ENCODE measurements at regions not wholly inside any gene's neighbourhood (a gene's known extent, or its start where the extent isn't known, plus 50 kb on each side); places are given as distances from the start of the nearest gene placed in this dataset.
A peak's percentile ranks its signal among the peaks of the same experiment; 100 is the strongest.

- Mint-ChIP-seq H3K27me3 (ENCODE audit: low read depth) (peaks cover 4% of the 10 kb centered on the region), H3K27ac (peak overlapping the region; percentile 0 to 20 (median 14)), H3K4me3 (no peak overlapping the region), H3K4me1 (peaks cover 14% of the 10 kb centered on the region), H3K9me3 (peaks cover 9% of the 10 kb centered on the region), H3K36me3 (ENCODE audit: low read depth) (no peaks in the 10 kb centered on the region)
- no peak for TF ChIP-seq CTCF (IDR thresholded peaks at IDR 0.05; ENCODE audit: unreplicated experiment in 3 of 3)
Measured at GRCh38 chr16:64417711-64418227, 704.1 kb downstream of the CDH11 start.

GRCh38 chr16:64416216-64417005 is 705.5 kb downstream of the CDH11 start:
- H3K36me3 Mint-ChIP-seq (ENCODE audit: low read depth): no peaks in the 10 kb centered on the region
- H3K9me3 Mint-ChIP-seq: peaks cover 11% of the 10 kb centered on the region
- no peak overlapping the region for H3K27ac Mint-ChIP-seq
- H3K4me1 Mint-ChIP-seq: peaks cover 14% of the 10 kb centered on the region
- peaks cover 4% of the 10 kb centered on the region for H3K27me3 Mint-ChIP-seq (ENCODE audit: low read depth)
- TF ChIP-seq CTCF (IDR thresholded peaks at IDR 0.05; ENCODE audit: unreplicated experiment in 3 of 3): no peak
- H3K4me3 Mint-ChIP-seq: no peak overlapping the region

GRCh38 chr16:64412578-64413280 is 709.1 kb downstream of the CDH11 start:
- Mint-ChIP-seq H3K27ac (no peak overlapping the region), H3K4me1 (peaks cover 21% of the 10 kb centered on the region)

GRCh38 chr16:64410306-64410705 is 711.6 kb downstream of the CDH11 start:
- H3K4me1 Mint-ChIP-seq: peaks cover 25% of the 10 kb centered on the region
- peak overlapping the region in 1 of 3 experiments; percentile 11 for H3K27ac Mint-ChIP-seq
- H3K9me3 Mint-ChIP-seq: peaks cover 10% of the 10 kb centered on the region
- TF ChIP-seq CTCF (IDR thresholded peaks at IDR 0.05; ENCODE audit: unreplicated experiment in 3 of 3): no peak
- no peak overlapping the region for H3K4me3 Mint-ChIP-seq
- peaks cover 4% of the 10 kb centered on the region for H3K27me3 Mint-ChIP-seq (ENCODE audit: low read depth)
- H3K36me3 Mint-ChIP-seq (ENCODE audit: low read depth): no peaks in the 10 kb centered on the region

More at GRCh38 chr16:64412578-64413280, 709.1 kb downstream of the CDH11 start:
- Mint-ChIP-seq H3K4me3 (no peak overlapping the region), H3K9me3 (peaks cover 11% of the 10 kb centered on the region), H3K27me3 (ENCODE audit: low read depth) (no peaks in the 10 kb centered on the region), H3K36me3 (ENCODE audit: low read depth) (no peaks in the 10 kb centered on the region)
- no peak for TF ChIP-seq CTCF (IDR thresholded peaks at IDR 0.05; ENCODE audit: unreplicated experiment in 3 of 3)

- Mint-ChIP-seq H3K4me3 (no peak overlapping the region), H3K27ac (peak overlapping the region in 1 of 3 experiments; percentile 11), H3K4me1 (peaks cover 28% of the 10 kb centered on the region), H3K36me3 (ENCODE audit: low read depth) (no peaks in the 10 kb centered on the region), H3K27me3 (ENCODE audit: low read depth) (peaks cover 4% of the 10 kb centered on the region), H3K9me3 (peaks cover 8% of the 10 kb centered on the region)
- TF ChIP-seq CTCF (IDR thresholded peaks at IDR 0.05; ENCODE audit: unreplicated experiment in 3 of 3): no peak
Measured at GRCh38 chr16:64409783-64410210, 712.1 kb downstream of the CDH11 start.

Data from nephron (organoid).